ENCODE measurements at regions not wholly inside any gene's neighbourhood (a gene's known extent, or its start where the extent isn't known, plus 50 kb on each side); places are given as distances from the start of the nearest gene placed in this dataset.

GRCh38 chr5:6941631-6942030, 228.4 kb downstream of the TENT4A start:
- Histone ChIP-seq H3K27me3 (no peaks in the 10 kb centered on the region), H3K4me1 (no peaks in the 10 kb centered on the region), H3K27ac (no peak overlapping the region), H3K4me3 (no peak overlapping the region), H3K9ac (ENCODE audit: low read depth in 2 of 2, low read length in 2 of 2) (no peak overlapping the region), H3K9me3 (no peaks in the 10 kb centered on the region), H3K36me3 (no peaks in the 10 kb centered on the region)
- intact Hi-C loops (cut with DNase I), result no loop called here
- no peak for DNase-seq
- TF ChIP-seq, protein P1, sequence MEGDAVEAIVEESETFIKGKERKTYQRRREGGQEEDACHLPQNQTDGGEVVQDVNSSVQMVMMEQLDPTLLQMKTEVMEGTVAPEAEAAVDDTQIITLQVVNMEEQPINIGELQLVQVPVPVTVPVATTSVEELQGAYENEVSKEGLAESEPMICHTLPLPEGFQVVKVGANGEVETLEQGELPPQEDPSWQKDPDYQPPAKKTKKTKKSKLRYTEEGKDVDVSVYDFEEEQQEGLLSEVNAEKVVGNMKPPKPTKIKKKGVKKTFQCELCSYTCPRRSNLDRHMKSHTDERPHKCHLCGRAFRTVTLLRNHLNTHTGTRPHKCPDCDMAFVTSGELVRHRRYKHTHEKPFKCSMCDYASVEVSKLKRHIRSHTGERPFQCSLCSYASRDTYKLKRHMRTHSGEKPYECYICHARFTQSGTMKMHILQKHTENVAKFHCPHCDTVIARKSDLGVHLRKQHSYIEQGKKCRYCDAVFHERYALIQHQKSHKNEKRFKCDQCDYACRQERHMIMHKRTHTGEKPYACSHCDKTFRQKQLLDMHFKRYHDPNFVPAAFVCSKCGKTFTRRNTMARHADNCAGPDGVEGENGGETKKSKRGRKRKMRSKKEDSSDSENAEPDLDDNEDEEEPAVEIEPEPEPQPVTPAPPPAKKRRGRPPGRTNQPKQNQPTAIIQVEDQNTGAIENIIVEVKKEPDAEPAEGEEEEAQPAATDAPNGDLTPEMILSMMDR (IDR thresholded peaks at IDR 0.05), result no peak

GRCh38 chr5:6943197-6944112, 230.2 kb downstream of the TENT4A start:
- Histone ChIP-seq H3K27ac (no peak overlapping the region), H3K9me3 (no peaks in the 10 kb centered on the region), H3K36me3 (no peaks in the 10 kb centered on the region), H3K4me1 (no peaks in the 10 kb centered on the region), H3K9ac (ENCODE audit: low read depth in 2 of 2, low read length in 2 of 2) (no peak overlapping the region), H3K4me3 (no peak overlapping the region), H3K27me3 (no peaks in the 10 kb centered on the region)
- DNase-seq, result no peak
- TF ChIP-seq, protein P1 (IDR thresholded peaks at IDR 0.05), result no peak
- intact Hi-C loops (cut with DNase I), result no loop called here

DNA sequence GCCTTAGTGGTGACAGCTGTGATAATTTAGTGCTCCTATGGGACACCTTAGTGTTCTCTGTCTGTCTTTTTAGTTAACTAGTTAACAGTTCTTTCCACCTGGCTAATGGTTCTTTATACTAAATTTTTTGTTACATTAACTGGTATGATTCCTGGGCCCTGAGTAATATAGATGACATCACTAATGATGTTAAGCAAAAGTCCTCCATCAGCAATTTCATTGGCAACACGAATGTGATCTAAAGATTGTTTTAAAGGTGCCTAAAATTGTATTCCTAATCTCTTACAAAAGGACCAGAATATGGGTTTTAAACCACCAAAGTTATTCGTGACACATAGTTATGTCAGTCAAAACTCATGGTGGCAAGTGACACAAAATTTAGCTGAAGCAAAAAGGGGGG, 235.3 kb downstream of the TENT4A start:
- no peaks in the 10 kb centered on the region for H3K9me3 ChIP-seq
- H3K4me3 ChIP-seq, result no peak overlapping the region
- no peaks in the 10 kb centered on the region for H3K27me3 ChIP-seq
- H3K36me3 ChIP-seq, result no peaks in the 10 kb centered on the region
- no peak overlapping the region for H3K27ac ChIP-seq
- DNase-seq, result no peak
- intact Hi-C loops (cut with DNase I), result no loop called here
- TF ChIP-seq, protein P1 (IDR thresholded peaks at IDR 0.05), result no peak
- no peak overlapping the region for H3K9ac ChIP-seq (ENCODE audit: low read depth in 2 of 2, low read length in 2 of 2)
- no peaks in the 10 kb centered on the region for H3K4me1 ChIP-seq

DNA sequence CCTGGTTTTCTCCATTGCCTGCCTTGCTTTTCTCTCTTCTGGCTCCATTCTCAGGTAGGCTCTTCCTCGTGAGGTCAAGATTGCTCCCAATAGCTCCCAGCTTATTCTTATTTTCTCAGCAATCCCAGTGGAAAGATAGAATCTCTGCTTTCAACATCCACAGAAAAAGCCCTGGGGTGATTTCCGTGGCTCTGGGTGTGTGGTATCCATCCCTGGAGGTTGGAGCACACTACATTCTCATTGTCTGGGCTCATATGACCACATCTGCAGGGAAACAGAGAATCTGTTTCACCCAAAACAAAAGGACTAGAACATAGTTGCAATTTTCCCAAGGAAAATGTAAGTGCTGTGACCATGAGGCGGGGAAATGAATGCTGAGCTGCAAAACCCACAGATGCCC, 236.0 kb downstream of the TENT4A start:
- no peaks in the 10 kb centered on the region for H3K9me3 ChIP-seq
- no peaks in the 10 kb centered on the region for H3K27me3 ChIP-seq
- intact Hi-C loops (cut with DNase I), result no loop called here
- no peaks in the 10 kb centered on the region for H3K4me1 ChIP-seq
- no peak overlapping the region for H3K27ac ChIP-seq
- TF ChIP-seq, protein P1 (IDR thresholded peaks at IDR 0.05), result no peak
- no peak for DNase-seq
- no peak overlapping the region for H3K4me3 ChIP-seq
- H3K36me3 ChIP-seq, result no peaks in the 10 kb centered on the region
- H3K9ac ChIP-seq (ENCODE audit: low read depth in 2 of 2, low read length in 2 of 2), result no peak overlapping the region

DNA sequence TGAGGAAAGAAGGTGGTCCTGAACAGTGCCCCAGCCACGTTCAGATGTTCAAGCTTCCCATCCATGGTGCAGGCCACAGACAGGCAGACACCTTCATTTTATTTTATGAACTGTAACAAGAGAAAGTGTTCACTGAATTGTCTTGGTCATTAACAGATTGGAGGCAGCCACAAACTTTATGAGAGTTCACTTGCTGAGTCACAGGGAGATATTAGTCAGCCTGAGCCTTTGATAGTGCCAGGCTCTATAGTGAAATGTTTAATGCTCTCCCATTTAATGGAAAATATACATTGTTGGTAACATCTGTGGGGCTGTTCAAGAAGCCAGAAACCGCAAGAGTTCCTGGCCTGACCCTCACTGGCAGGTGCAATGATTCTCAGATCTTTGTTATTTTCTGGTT, 237.0 kb downstream of the TENT4A start:
- no peaks in the 10 kb centered on the region for H3K4me1 ChIP-seq
- no peak for DNase-seq
- H3K27me3 ChIP-seq, result no peaks in the 10 kb centered on the region
- no peaks in the 10 kb centered on the region for H3K36me3 ChIP-seq
- H3K4me3 ChIP-seq, result no peak overlapping the region
- no peak overlapping the region for H3K27ac ChIP-seq
- H3K9me3 ChIP-seq, result no peaks in the 10 kb centered on the region
- intact Hi-C loops (cut with DNase I), result no loop called here
- no peak overlapping the region for H3K9ac ChIP-seq (ENCODE audit: low read depth in 2 of 2, low read length in 2 of 2)
- TF ChIP-seq, protein P1 (IDR thresholded peaks at IDR 0.05), result no peak
